ENCODE measurements at regions not wholly inside any gene's neighbourhood (a gene's known extent, or its start where the extent isn't known, plus 50 kb on each side); places are given as distances from the start of the nearest gene placed in this dataset.

- no peak for TF ChIP-seq POLR2AphosphoS5 (IDR thresholded peaks at IDR 0.05)
- TF ChIP-seq CTCF (IDR thresholded peaks at IDR 0.05): no peak
- TF ChIP-seq POLR2A (IDR thresholded peaks at IDR 0.05): no peak
- no peak for TF ChIP-seq EP300 (IDR thresholded peaks at IDR 0.05)
Observed at GRCh38 chr7:85974176-85974575, 669.5 kb upstream of the GRM3 start.
